Karpas-422 (cell line): ENCODE measurements at regions not wholly inside any gene's neighbourhood (a gene's known extent, or its start where the extent isn't known, plus 50 kb on each side); places are given as distances from the start of the nearest gene placed in this dataset.

Source experiments
- DNase-seq: peaks from one replicate; pipeline ENCODE4 v3.0.0-alpha.2; 2015
- H2AFZ ChIP-seq: fragments of 200-600 bp; sonication (generic); 2 replicates; pipeline ENCODE4 v1.6.1; 2014; ENCODE audit warnings: antibody characterized with exemption, low read length, mixed read lengths
- H3K27ac ChIP-seq: fragments of 200-600 bp; sonication (generic); 2 replicates; pipeline ENCODE4 v1.5.1; 2014; ENCODE audit warnings: mild to moderate bottlenecking, low read length, moderate library complexity
- H3K27me3 ChIP-seq: fragments of 200-600 bp; sonication (generic); 2 replicates; pipeline ENCODE4 v1.6.1; 2014; ENCODE audit warnings: low read length, mixed read lengths
- H3K36me3 ChIP-seq: fragments of 200-600 bp; sonication (generic); 2 replicates; pipeline ENCODE4 v1.6.1; 2014; ENCODE audit warnings: low read length, mixed read lengths; ENCODE audit not compliant: insufficient read depth
- H3K4me1 ChIP-seq: fragments of 200-600 bp; sonication (generic); 2 replicates; pipeline ENCODE4 v1.6.1; 2014; ENCODE audit warnings: mild to moderate bottlenecking, low read length, mixed read lengths
- H3K4me2 ChIP-seq: fragments of 200-600 bp; sonication (generic); 2 replicates; pipeline ENCODE4 v1.6.1; 2014; ENCODE audit warnings: low read length, low read depth, mild to moderate bottlenecking; ENCODE audit not compliant: poor library complexity, severe bottlenecking
- H3K4me3 ChIP-seq: fragments of 200-600 bp; sonication (generic); 2 replicates; pipeline ENCODE4 v1.5.1; 2014; ENCODE audit warnings: mild to moderate bottlenecking, antibody characterized with exemption, low read length, mixed read lengths
- H3K79me2 ChIP-seq: fragments of 200-600 bp; sonication (generic); 2 replicates; pipeline ENCODE4 v1.6.1; 2014; ENCODE audit warnings: mild to moderate bottlenecking, low read length, mixed read lengths
- H3K9ac ChIP-seq: fragments of 200-600 bp; sonication (generic); 2 replicates; pipeline ENCODE4 v1.6.0; 2014; ENCODE audit warnings: low read length
- H3K9me2 ChIP-seq: fragments of 200-600 bp; sonication (generic), shearing (Covaris generic); replicated peaks from 2 replicates; pipeline ENCODE4 v1.6.0; 2014; ENCODE audit warnings: mild to moderate bottlenecking, low read length, moderate library complexity; ENCODE audit not compliant: insufficient read depth
- H3K9me3 ChIP-seq: fragments of 300-700, 200-600 bp; sonication (generic); 2 replicates; pipeline ENCODE4 v1.6.1; 2014; ENCODE audit warnings: low read length, mixed read lengths
- H4K20me1 ChIP-seq: fragments of 200-600 bp; sonication (generic); 2 replicates; pipeline ENCODE4 v1.6.1; 2014; ENCODE audit warnings: mild to moderate bottlenecking, antibody characterized with exemption, low read length, low read depth; ENCODE audit not compliant: insufficient read depth

DNA sequence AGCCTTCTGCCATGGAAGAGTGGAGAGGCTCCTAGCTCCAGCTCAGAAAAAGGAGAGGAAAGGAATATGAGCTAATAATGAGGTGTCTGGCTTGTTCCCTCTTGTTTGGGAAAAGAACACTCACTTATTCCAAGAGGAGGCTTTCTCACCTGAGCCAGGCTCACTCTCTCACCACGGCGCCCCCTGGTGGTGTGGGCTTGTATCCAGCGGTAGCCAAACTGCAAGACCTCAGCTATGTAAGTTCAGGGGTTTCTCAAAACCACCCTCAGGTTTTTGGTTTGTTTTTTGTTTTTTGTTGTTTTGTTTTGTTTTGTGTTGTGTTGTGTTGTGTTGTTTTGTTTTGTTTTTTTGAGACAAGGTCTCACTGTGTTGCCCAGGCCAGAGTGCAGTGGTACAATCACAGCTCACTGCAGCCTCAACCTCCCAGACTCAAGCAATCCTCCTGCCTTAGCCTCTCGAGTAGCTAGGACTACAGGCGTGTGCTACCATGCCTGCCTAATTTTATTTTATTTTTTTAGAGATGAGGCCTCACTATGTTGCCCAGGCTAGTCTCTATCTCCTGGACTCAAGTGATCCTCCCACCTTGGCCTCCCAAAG lies 124.0 kb downstream of the TMEM130 start:
- no peaks in the 10 kb centered on the region for H3K79me2 ChIP-seq
- no peaks in the 10 kb centered on the region for H3K9me3 ChIP-seq
- peak; percentile 91 for DNase-seq
- no peaks in the 10 kb centered on the region for H3K9me2 ChIP-seq
- H3K27me3 ChIP-seq, result no peaks in the 10 kb centered on the region
- H3K4me3 ChIP-seq, result no peak overlapping the region
- H4K20me1 ChIP-seq, result 0 out of 2 replicates have a peak, but pooled peaks cover 4% of the 10 kb centered on the region
- no peaks in the 10 kb centered on the region for H3K4me1 ChIP-seq
- H3K4me2 ChIP-seq, result no peak overlapping the region
- H3K36me3 ChIP-seq, result no peaks in the 10 kb centered on the region
- no peak overlapping the region for H2AFZ ChIP-seq
- H3K9ac ChIP-seq, result no peak overlapping the region
- no peak overlapping the region for H3K27ac ChIP-seq

DNA sequence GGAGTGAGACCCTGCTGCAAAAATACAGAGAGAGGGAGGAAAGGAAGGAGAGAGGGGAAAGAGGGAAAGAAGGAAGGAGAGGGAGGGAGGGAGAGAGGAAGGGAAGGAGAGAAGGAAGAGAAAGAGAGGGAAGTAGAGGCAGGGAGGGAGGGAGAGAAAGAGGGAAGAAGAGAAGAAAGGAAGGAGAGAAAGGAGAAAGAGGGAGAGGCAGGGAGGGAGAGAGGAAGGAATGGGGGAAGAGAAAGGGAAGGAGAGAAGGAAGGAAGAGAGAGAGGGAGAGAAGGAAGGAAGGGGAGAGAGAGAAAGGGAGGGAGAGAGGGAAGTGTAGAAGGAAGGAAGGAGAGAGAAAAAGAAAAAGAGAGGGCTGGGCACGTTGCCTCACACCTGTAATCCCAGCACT lies 121.7 kb downstream of the TMEM130 start:
- H3K36me3 ChIP-seq, result no peaks in the 10 kb centered on the region
- peaks cover under 1% of the 10 kb centered on the region for H3K4me1 ChIP-seq
- no peak overlapping the region for H3K9ac ChIP-seq
- no peak overlapping the region for H2AFZ ChIP-seq
- no peaks in the 10 kb centered on the region for H3K27me3 ChIP-seq
- no peak overlapping the region for H3K4me2 ChIP-seq
- DNase-seq, result no peak
- H4K20me1 ChIP-seq, result peaks cover 4% of the 10 kb centered on the region; the same call in 1 of the 2 replicates
- H3K9me2 ChIP-seq, result no peaks in the 10 kb centered on the region
- no peak overlapping the region for H3K27ac ChIP-seq
- H3K4me3 ChIP-seq, result no peak overlapping the region
- H3K9me3 ChIP-seq, result no peaks in the 10 kb centered on the region
- no peaks in the 10 kb centered on the region for H3K79me2 ChIP-seq

DNA sequence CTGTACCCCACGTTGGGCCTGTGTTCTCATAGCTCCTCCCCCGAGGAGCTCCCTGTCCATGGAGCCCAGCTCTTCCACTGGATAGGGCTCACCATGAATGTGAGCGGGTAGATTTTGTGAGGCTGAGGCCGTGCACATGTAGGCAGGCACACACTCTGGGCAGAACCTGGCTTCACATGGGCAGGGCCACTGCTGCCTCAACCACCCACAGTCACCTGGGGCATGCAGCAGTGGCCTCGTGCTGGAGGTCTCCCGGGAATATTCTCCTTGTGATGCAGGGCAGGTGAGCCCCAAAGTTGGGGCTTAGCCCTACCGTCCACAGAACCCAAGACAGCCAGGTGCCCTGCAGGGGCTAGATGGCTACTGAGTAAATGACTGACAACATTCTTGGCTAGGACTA lies 116.6 kb downstream of the TMEM130 start:
- H3K4me3 ChIP-seq, result no peak overlapping the region
- no peak for DNase-seq
- no peak overlapping the region for H2AFZ ChIP-seq
- H3K36me3 ChIP-seq, result no peaks in the 10 kb centered on the region
- H3K9ac ChIP-seq, result no peak overlapping the region
- no peak overlapping the region for H3K4me2 ChIP-seq
- no peaks in the 10 kb centered on the region for H3K27me3 ChIP-seq
- H3K27ac ChIP-seq, result no peak overlapping the region
- no peaks in the 10 kb centered on the region for H3K79me2 ChIP-seq
- H3K4me1 ChIP-seq, result peaks cover 12% of the 10 kb centered on the region
- no peaks in the 10 kb centered on the region for H3K9me3 ChIP-seq
- no peaks in the 10 kb centered on the region for H3K9me2 ChIP-seq
- peaks cover 3% of the 10 kb centered on the region; the same call in 1 of the 2 replicates for H4K20me1 ChIP-seq

GRCh38 chr7:98753989-98754479 lies 115.8 kb downstream of the TMEM130 start:
- H3K27ac ChIP-seq, result no peak overlapping the region
- no peak overlapping the region for H3K4me2 ChIP-seq
- H3K4me1 ChIP-seq, result peaks cover 12% of the 10 kb centered on the region
- H2AFZ ChIP-seq, result no peak overlapping the region
- no peaks in the 10 kb centered on the region for H3K36me3 ChIP-seq
- no peaks in the 10 kb centered on the region for H3K9me3 ChIP-seq
- peaks cover 3% of the 10 kb centered on the region; the same call in 1 of the 2 replicates for H4K20me1 ChIP-seq
- H3K79me2 ChIP-seq, result no peaks in the 10 kb centered on the region
- no peak overlapping the region for H3K9ac ChIP-seq
- no peak overlapping the region for H3K4me3 ChIP-seq
- no peaks in the 10 kb centered on the region for H3K9me2 ChIP-seq
- no peaks in the 10 kb centered on the region for H3K27me3 ChIP-seq
- peak; percentile 87 for DNase-seq

DNA sequence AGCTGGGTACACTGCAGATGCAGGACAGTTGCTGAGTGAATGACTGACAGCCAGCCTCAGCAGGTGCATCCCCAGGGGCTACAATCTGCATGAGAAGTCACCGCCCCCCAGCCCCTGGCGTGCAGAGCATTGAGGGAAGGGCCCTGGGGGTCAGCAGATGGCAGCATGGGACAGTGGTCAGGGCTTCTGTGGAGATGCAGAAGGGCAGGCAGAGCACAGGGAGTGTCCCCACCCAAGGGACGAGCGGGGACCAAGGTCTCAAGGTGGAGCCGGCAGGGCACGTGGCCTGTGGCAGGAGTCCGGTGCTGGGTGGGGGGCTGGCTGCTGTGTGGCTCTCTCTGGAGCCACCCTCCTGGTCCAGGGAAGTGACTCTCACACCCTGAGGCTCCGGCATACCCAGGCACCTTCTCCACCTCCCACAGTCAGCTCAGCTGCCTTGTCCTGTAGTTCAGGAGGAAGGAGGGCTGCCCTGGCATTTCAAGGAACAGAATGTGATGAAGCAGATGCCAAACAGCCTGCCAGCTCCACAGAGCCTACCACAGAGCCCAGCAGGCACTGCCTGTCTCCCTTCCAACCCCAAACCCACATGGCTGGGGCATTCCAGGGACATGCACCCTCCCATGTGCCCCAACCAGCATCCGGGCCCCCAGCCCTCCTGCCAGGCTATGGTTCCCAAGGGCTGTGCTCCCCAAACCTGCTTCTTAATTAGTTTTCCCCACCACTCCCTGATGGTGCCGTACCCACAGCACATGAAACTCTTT lies 114.5 kb downstream of the TMEM130 start:
- Histone ChIP-seq H4K20me1 (peaks cover 3% of the 10 kb centered on the region; the same call in 1 of the 2 replicates), H3K9me3 (no peaks in the 10 kb centered on the region), H3K36me3 (no peaks in the 10 kb centered on the region), H3K27ac (no peak overlapping the region), H3K9ac (no peak overlapping the region), H3K27me3 (no peaks in the 10 kb centered on the region), H2AFZ (no peak overlapping the region), H3K9me2 (no peaks in the 10 kb centered on the region), H3K4me3 (no peak overlapping the region), H3K79me2 (no peaks in the 10 kb centered on the region), H3K4me1 (peaks cover 12% of the 10 kb centered on the region), H3K4me2 (no peak overlapping the region)
- DNase-seq, result peak; percentile 59

GRCh38 chr7:98758157-98758556 lies 111.7 kb downstream of the TMEM130 start:
- Histone ChIP-seq H3K9me2 (no peaks in the 10 kb centered on the region), H3K27me3 (no peaks in the 10 kb centered on the region), H3K9me3 (no peaks in the 10 kb centered on the region), H3K79me2 (no peaks in the 10 kb centered on the region), H3K9ac (no peak overlapping the region), H3K4me3 (no peak overlapping the region), H3K27ac (no peak overlapping the region), H2AFZ (no peak overlapping the region), H3K4me2 (no peak overlapping the region), H4K20me1 (peaks cover 3% of the 10 kb centered on the region; the same call in 1 of the 2 replicates), H3K4me1 (peaks cover 11% of the 10 kb centered on the region), H3K36me3 (no peaks in the 10 kb centered on the region)
- DNase-seq, result no peak

DNA sequence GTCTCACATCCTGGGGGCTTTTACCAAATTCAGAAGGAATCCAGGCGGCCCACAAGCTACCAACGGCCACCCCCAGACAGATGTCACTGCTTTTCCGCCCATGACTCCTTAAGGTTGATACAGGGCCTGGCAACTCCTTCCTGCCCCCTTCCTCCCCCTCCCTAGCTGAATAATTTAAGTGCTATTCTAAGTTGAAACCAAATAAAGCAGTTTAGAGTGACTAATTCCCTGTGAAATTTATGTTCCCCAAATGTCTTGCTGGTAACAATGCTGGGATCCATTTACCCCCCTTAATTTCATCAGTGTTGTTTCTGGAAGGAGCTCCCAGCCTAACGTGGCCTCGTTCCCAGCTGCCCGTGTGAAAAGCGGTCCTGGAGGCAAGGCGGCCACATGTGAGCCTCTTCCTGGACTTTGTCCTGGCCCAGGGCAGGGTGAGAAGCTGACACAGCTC lies 109.6 kb downstream of the TMEM130 start:
- Histone ChIP-seq H3K27me3 (no peaks in the 10 kb centered on the region), H2AFZ (no peak overlapping the region), H3K4me1 (no peaks in the 10 kb centered on the region), H3K9me3 (no peaks in the 10 kb centered on the region), H3K4me2 (no peak overlapping the region), H3K9me2 (no peaks in the 10 kb centered on the region), H3K79me2 (no peaks in the 10 kb centered on the region), H3K4me3 (no peak overlapping the region), H3K36me3 (no peaks in the 10 kb centered on the region), H3K9ac (no peak overlapping the region), H3K27ac (no peak overlapping the region), H4K20me1 (0 out of 2 replicates have a peak, but pooled peaks cover under 1% of the 10 kb centered on the region)
- DNase-seq, result no peak

DNA sequence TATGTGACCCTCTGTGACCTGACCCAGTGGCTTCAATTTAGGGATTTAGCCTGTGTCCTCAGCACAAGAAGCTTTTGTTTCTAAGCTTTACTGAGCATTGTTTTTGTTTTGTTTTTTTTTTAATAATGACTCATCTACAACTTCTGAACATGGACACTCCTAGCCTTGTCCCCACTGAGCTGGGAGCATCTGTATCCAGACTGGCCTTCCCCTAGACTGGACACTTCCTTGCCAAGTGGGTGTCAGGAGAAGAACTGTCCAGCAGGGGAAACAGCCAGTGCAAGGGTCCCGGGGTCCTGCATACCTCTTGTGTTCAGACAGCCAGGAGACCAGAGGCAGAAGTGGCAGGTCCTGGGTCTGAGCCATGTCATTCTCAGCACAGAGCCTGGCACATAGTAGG lies 108.6 kb downstream of the TMEM130 start:
- Histone ChIP-seq H3K36me3 (no peaks in the 10 kb centered on the region), H3K79me2 (no peaks in the 10 kb centered on the region), H3K27me3 (no peaks in the 10 kb centered on the region), H3K9me3 (no peaks in the 10 kb centered on the region), H3K9me2 (no peaks in the 10 kb centered on the region), H3K4me3 (no peak overlapping the region), H2AFZ (no peak overlapping the region), H3K9ac (no peak overlapping the region), H3K4me1 (no peaks in the 10 kb centered on the region), H3K27ac (no peak overlapping the region), H4K20me1 (no peaks in the 10 kb centered on the region), H3K4me2 (no peak overlapping the region)
- DNase-seq, result no peak
